ENCODE measurements at regions not wholly inside any gene's neighbourhood (a gene's known extent, or its start where the extent isn't known, plus 50 kb on each side); places are given as distances from the start of the nearest gene placed in this dataset.

GRCh38 chr10:63799521-63800300 lies 278.5 kb downstream of the REEP3 start:
- TF ChIP-seq, protein P1, sequence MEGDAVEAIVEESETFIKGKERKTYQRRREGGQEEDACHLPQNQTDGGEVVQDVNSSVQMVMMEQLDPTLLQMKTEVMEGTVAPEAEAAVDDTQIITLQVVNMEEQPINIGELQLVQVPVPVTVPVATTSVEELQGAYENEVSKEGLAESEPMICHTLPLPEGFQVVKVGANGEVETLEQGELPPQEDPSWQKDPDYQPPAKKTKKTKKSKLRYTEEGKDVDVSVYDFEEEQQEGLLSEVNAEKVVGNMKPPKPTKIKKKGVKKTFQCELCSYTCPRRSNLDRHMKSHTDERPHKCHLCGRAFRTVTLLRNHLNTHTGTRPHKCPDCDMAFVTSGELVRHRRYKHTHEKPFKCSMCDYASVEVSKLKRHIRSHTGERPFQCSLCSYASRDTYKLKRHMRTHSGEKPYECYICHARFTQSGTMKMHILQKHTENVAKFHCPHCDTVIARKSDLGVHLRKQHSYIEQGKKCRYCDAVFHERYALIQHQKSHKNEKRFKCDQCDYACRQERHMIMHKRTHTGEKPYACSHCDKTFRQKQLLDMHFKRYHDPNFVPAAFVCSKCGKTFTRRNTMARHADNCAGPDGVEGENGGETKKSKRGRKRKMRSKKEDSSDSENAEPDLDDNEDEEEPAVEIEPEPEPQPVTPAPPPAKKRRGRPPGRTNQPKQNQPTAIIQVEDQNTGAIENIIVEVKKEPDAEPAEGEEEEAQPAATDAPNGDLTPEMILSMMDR (IDR thresholded peaks at IDR 0.05), result no peak
- peak overlapping the region; percentile 32 to 84 for H3K27ac ChIP-seq
- peak overlapping the region; percentile 47 for H3K4me3 ChIP-seq
- DNase-seq (ENCODE audit: low spot score), result no peak

GRCh38 chr10:63801166-63801565 lies 280.0 kb downstream of the REEP3 start:
- TF ChIP-seq, protein P1 (IDR thresholded peaks at IDR 0.05), result no peak
- Histone ChIP-seq H3K4me3 (no peak overlapping the region), H3K27ac (peak overlapping the region in 1 of 2 donors; percentile 1)
- no peak for DNase-seq (ENCODE audit: low spot score)

GRCh38 chr10:63806330-63806729 lies 285.1 kb downstream of the REEP3 start:
- Histone ChIP-seq H3K27ac (no peak overlapping the region), H3K4me3 (no peak overlapping the region)
- DNase-seq (ENCODE audit: low spot score), result no peak
- TF ChIP-seq, protein P1 (IDR thresholded peaks at IDR 0.05), result no peak

DNA sequence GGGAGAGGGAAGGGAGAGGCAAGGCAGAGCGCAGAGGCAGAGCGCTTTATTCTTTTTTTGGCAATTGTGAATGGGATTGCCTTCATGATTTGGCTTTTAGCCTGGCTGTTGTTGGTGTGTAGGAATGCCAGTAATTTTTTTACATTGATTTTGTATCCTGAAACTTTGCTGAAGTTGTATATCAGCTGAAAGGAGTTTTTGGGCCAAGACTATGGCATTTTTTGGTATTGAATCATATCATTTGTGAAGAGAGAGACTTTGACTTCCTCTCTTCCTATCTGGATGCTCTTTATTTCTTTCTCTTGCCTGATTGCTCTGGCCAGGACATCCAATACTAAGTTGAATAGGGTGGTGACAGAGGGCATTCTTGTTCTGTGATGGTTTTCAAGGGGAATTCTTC lies 291.3 kb downstream of the REEP3 start:
- Histone ChIP-seq H3K4me3 (no peak overlapping the region), H3K27ac (no peak overlapping the region)
- TF ChIP-seq, protein P1 (IDR thresholded peaks at IDR 0.05), result no peak
- no peak for DNase-seq (ENCODE audit: low spot score)

GRCh38 chr10:63819753-63820329 lies 298.6 kb downstream of the REEP3 start:
- TF ChIP-seq, protein P1 (IDR thresholded peaks at IDR 0.05), result peak; percentile 50
- H3K27ac ChIP-seq, result no peak overlapping the region
- DNase-seq (ENCODE audit: low spot score), result no peak
- H3K4me3 ChIP-seq, result no peak overlapping the region

DNA sequence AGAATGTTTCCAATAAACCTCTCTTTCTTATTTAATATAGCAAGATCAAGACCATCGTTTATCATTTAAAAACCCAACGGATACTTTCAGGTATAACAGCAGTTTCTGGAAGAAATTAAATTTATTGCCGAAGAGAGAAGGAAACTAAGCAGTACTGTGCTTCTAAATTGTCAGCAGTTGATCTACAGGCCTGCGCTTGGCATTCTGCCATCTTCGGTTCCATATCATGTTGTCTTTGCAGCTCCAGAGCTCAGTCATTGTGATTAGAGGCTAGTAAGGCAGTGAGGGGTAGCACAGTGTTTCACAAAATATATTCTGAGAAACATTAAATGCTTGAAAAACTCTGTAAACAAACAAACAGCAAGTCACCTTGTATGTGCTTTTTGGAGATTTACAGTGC lies 301.3 kb downstream of the REEP3 start:
- H3K27ac ChIP-seq, result no peak overlapping the region
- no peak for DNase-seq (ENCODE audit: low spot score)
- TF ChIP-seq, protein P1 (IDR thresholded peaks at IDR 0.05), result no peak
- H3K4me3 ChIP-seq, result no peak overlapping the region

GRCh38 chr10:63825111-63825510 lies 303.9 kb downstream of the REEP3 start:
- DNase-seq (ENCODE audit: low spot score), result no peak
- TF ChIP-seq, protein P1 (IDR thresholded peaks at IDR 0.05), result no peak
- Histone ChIP-seq H3K4me3 (no peak overlapping the region), H3K27ac (no peak overlapping the region)

Data from coronary artery (tissue), 2 donors.